GM18520 (cell line): ENCODE measurements at regions not wholly inside any gene's neighbourhood (a gene's known extent, or its start where the extent isn't known, plus 50 kb on each side); places are given as distances from the start of the nearest gene placed in this dataset.

Experiments
- ATAC-seq: cut with Tn5 transposase; IDR thresholded peaks from one replicate; pipeline ENCODE4 v1.9.1; 2021; ENCODE audit not compliant: unreplicated experiment

DNA sequence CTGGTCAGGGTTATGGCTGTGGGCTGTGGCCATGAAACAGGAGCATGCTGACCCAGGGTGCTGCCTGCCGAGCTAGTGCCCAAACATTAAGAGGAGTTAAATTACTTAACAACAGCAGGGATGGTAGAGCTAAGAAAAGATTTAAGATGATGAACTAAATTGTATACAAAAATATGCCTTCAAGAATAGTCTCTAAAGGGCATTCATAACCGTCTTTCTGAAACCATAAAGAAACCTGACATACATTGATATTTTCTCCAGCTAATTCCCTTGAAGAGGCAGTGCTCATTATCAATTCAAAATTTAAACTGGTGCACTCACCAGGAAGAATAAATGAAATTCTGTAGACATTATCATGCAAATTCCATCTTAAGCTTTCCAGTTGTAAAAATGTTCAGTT, 265.8 kb upstream of the TAC1 start:
- no peak for ATAC-seq

GRCh38 chr7:97466999-97467740, 264.7 kb upstream of the TAC1 start:
- ATAC-seq, result no peak

DNA sequence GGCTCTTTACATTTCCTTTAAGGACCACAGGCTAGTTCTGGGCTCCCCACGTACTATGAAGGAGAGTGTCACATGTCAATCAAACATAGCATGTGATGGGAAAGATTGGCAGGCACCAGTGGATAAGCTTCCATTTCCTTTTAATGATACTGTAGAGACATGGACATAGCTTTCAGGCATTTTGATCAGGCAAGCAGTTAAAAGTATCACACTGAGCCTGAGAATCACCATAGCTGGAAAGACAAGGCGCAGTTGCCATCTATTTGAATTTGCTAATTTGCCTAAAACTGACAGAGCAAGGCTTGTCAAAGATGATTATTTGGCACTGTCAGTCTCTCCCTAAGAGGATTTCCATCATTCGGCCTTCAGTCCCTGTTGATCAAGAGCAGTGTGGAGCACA, 263.4 kb upstream of the TAC1 start:
- no peak for ATAC-seq

GRCh38 chr7:97470726-97471125, 261.2 kb upstream of the TAC1 start:
- ATAC-seq, result no peak

DNA sequence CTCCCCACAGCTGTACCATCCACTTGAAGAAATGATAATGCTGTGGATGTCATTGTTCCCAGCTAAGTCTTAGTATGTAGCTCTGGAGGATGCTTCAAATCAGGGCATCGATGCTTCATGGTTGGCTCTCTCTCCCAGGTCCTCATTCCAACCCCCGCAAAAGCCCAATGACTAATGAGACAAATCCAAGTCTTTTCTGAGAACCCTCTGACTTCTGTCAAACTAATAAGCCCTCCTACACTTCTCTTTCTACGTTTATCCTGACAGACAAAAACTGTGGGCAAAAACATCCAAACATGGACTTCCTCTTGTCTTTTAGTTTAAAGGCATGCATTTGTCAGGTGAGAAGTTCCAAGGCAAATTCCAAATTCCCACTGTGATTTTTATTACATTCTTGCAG, 260.4 kb upstream of the TAC1 start:
- ATAC-seq, result no peak

DNA sequence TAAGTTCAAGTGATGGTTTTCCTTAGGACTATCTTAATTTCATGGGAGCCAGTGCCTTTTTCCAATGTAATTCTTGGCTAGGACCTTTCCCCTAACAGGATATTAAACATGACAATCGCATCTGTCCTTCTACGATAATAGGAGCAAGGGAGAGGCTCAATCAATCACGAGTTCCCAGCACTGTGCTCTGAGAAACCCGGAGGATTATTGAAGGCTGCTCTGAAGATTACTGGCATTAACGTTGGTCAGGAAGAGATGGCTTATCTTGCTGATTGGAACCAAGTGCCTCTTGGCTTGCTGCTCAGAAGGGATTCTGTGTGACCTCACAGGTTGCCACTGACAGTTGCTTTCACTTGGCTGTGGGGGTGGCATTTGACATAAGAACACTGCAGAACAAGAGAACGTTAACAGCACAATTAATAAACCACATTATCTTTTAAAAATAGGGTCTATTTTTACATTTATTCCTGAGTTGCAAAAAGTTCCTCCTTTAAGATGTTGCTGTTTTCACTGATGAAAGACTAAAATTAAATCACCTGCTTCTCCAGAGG, 252.1 kb upstream of the TAC1 start:
- no peak for ATAC-seq

DNA sequence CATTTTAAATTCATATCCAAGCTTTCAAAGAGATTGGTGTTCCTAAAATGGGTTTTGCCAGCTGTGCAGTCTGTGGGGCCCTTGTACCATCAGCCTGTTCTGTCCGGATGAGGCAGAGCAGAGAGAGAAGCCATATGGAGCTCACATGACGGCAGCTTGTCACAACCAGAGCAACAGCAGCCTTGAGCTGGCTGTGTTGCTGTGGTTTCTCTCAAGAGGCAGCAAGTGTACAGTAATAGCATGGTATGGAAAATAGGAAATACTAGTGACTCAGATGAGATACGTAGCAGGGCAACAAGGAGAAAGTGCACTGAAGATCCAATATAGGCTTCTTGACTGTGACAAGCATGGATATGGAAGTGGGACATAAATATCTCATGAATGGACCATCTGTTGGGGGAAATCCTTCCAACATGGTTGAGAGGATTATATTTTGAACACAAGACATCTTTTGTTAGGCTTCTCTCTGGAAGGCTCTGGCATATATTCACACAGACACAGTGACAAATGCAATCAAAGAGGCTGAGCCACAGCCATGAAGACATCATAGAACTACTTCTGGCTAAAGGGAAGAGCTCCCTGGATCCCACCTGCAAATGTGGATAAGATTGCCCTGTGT, 251.0 kb upstream of the TAC1 start:
- no peak for ATAC-seq

DNA sequence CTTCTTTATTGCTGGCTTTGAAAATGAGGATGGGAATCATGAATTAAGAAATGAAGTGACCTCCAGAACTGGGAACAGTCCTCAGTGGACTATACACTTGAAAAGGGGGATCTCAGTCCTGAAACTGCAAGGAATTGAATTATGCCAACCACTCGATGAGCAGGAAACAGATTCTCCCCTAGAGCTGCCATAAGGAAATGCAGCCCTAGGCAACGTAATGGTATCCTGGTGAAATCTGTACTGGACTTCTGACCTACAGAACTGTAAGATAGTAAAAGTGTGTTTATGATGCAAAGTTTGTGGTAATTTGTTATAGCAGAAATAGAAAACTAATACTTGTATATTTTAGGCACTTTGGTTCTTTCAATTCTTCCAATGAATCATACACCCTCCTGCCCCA, 236.4 kb upstream of the TAC1 start:
- no peak for ATAC-seq

DNA sequence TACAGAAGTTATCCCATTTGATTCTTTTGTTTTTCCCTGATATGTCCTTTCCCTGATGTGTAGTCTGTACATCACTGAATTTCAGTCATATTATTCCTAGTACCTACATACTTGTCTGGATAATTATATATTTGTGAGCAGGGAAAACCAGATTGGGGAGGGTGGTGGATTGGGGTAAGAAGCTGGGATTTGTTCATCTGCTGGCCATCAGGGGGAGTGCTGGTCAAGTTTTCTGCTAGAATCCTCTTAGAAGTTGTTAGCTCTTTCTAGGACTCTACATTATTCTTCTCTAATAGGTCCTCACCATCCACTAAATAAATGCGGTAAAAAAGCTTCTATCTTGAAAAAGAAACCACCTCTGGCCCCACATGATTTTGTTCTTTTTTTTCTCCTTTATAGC, 232.7 kb upstream of the TAC1 start:
- no peak for ATAC-seq

DNA sequence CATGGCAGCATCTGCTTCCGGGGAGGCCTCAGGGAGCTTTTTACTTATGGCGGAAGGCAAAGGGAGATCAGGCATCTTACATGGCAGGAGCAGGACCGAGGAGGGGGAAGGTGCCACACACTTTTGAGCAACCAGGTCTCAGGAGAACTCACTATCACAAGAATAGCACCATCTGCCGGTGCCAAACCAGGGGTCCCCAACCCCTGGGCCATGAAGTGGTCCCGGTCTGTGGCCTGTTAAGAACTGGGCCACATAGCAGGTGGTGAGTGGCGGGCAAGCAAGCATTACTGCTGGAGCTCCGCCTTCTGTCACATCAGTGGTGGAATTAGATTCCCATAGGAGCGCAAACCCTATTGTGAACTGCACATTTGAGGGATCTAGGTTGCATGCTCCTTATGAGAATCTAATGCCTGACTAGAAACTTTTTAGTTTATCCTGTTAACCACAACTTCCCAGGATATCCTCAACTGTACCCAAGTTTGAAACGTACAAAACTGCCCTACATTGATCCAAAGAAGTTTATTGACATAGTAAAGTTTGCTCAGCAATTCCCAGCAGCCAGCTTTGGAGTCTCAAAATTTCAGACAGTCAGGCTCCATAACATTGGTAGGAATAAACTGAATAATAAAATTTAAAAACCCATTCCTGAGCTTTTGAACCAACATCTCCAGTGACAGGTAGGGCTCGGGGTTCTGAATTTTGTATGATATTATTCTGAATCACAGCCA, 228.4 kb upstream of the TAC1 start:
- ATAC-seq, result no peak

DNA sequence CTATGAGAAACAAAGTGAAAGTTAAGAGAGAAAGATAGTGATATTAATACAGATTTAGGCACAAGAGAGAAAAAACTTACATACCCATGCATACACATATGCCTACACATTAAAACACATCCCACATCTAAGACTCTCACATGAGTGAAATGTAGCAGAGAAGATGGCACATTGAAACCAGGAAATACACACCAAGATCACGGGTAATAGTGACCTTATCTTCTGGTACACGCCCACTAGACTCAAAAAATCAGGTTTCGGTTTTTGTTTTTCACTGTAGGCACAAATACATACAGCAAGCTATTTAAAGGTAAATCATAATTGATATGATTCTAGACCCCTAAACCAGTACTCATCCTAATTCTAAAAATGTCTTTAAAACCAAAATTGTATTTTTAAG, 225.2 kb upstream of the TAC1 start:
- ATAC-seq, result no peak

GRCh38 chr7:97512441-97513207, 219.3 kb upstream of the TAC1 start:
- peak; percentile 84 for ATAC-seq

DNA sequence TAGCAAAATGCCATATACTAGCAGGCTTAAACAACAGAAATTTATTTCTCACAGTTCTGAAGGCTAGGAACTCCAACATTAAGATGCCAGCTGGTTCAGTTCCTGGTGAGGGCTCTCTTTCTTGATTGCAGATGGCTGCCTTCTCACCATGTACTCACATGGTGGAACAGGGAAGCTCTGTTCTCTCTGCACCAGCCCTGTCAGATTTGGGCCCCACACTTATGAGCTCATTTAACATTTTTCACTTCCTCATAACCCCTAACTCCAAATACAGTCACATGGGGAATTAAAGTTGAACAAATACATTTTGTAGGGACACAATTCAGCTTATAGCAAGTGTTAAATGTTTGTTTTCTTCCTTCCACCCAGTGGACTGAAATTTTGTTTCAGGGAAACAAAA, 218.6 kb upstream of the TAC1 start:
- ATAC-seq, result no peak

GRCh38 chr7:97541188-97541587, 190.7 kb upstream of the TAC1 start:
- no peak for ATAC-seq

DNA sequence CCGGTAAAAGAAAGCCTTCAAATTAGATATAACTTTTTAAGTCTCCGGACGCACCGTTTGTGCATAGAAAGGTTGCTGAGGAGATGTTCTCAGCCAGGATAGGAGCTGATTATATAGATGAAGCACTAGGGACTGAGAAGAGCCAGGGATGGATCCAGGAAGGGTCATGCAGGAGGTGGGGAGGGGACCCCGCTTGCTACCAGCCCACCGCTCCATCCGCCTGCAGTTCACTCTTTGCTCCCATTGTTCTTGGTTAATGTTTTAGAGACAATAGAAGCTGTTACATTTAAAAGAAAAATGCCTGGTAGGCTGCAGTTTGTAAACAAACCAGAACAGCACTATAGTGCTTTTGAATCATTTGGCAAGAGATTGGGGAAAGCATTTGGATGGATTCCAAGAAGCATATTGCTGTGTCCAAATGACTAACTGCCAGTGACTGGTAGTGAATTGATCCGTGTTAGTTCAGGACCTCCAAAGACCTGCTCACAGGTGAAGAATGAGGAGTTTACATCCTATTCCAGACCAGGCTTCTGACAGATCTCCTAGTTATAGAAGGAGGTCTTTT, 175.9 kb upstream of the TAC1 start:
- ATAC-seq, result no peak

- no peak for ATAC-seq
Measured at GRCh38 chr7:97565665-97566064, 166.2 kb upstream of the TAC1 start.

DNA sequence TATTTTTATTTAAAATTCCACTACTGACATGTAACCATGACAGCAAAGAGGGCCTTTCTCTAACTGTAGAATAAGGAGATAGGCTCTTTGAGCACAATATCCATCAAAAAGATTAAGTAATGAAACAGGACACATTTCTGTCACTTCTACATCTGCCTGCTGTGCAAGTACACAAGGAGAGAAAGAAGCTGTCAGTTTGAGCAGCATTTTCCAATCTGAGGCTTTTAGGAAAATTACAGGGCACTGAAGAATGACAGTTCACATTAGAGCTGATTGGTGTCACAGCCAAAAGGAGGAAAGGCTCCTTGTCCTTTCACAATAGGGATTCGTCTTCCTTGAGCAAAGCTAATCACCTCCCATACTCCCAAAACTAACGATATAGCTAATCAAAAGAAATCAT, 158.8 kb upstream of the TAC1 start:
- no peak for ATAC-seq

- no peak for ATAC-seq
Measured at GRCh38 chr7:97576043-97576442, 155.8 kb upstream of the TAC1 start.

GRCh38 chr7:97578225-97578624, 153.7 kb upstream of the TAC1 start:
- no peak for ATAC-seq

GRCh38 chr7:97580205-97580604, 151.7 kb upstream of the TAC1 start:
- ATAC-seq, result no peak

DNA sequence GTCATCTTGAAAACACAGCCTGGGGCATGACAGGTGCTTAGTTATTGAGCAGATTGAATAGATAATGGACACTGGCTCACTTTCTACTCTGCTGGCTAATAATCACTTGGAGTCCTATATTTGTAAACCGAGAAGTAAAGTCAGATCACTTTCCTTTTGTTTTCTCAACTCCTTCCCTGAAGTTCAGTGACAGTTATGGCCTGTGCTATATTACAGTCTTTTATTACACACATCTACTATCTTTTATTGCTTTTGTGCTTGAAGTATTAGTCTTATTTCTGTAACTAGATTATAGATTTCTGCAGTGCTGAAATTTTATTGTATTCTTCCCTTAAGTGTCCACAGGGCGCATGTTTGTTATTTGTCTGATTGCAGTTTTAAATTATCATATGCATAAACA, 136.4 kb upstream of the TAC1 start:
- ATAC-seq, result no peak
